DMS 273 treated with DMSO at 0.1 percent for 48 hours (cell line): ENCODE measurements at regions not wholly inside any gene's neighbourhood (a gene's known extent, or its start where the extent isn't known, plus 50 kb on each side); places are given as distances from the start of the nearest gene placed in this dataset.
"Not testable (repeated sequence)": the region's sequence is repeated elsewhere in the genome, so short reads cannot be mapped to it uniquely, and the experiment has no call there.

Experiments used
- DNase-seq: peaks from one replicate; lab custom pipeline; 2025; lab: John Stamatoyannopoulos, UW

GRCh38 chr14:31911160-31911559 is 165.9 kb upstream of the ARHGAP5 start:
- no peak for DNase-seq

GRCh38 chr14:31913370-31913769 is 163.7 kb upstream of the ARHGAP5 start:
- no peak for DNase-seq

- DNase-seq = not testable (repeated sequence)
These were observed 158.8 kb upstream of the ARHGAP5 start for GRCh38 chr14:31918289-31918688.

GRCh38 chr14:31920001-31920400 is 157.1 kb upstream of the ARHGAP5 start:
- DNase-seq = no peak

- DNase-seq = no peak
These were observed 156.0 kb upstream of the ARHGAP5 start for GRCh38 chr14:31920989-31921650.

- DNase-seq = peak; percentile 64
These were observed 155.4 kb upstream of the ARHGAP5 start for GRCh38 chr14:31921721-31922120.

- peak; percentile 43 for DNase-seq
These were observed 151.0 kb upstream of the ARHGAP5 start for GRCh38 chr14:31926123-31926522.

GRCh38 chr14:31926652-31927347 is 150.3 kb upstream of the ARHGAP5 start:
- DNase-seq = no peak

- no peak for DNase-seq
These were observed 149.7 kb upstream of the ARHGAP5 start for GRCh38 chr14:31927348-31927832.

GRCh38 chr14:31930070-31930469 is 147.0 kb upstream of the ARHGAP5 start:
- no peak for DNase-seq

- DNase-seq = no peak
These were observed 146.4 kb upstream of the ARHGAP5 start for GRCh38 chr14:31930493-31931240.

GRCh38 chr14:31932675-31933074 is 144.4 kb upstream of the ARHGAP5 start:
- DNase-seq = no peak

- no peak for DNase-seq
These were observed 143.4 kb upstream of the ARHGAP5 start for GRCh38 chr14:31933716-31934115.

- peak; percentile 54 for DNase-seq
These were observed 142.3 kb upstream of the ARHGAP5 start for GRCh38 chr14:31934767-31935266.

GRCh38 chr14:31935391-31935790 is 141.7 kb upstream of the ARHGAP5 start:
- no peak for DNase-seq

- no peak for DNase-seq
These were observed 141.0 kb upstream of the ARHGAP5 start for GRCh38 chr14:31936115-31936514.

- no peak for DNase-seq
These were observed 139.3 kb upstream of the ARHGAP5 start for GRCh38 chr14:31937730-31938346.

GRCh38 chr14:31939934-31940333 is 137.2 kb upstream of the ARHGAP5 start:
- DNase-seq = peak; percentile 36

- DNase-seq = no peak
These were observed 135.6 kb upstream of the ARHGAP5 start for GRCh38 chr14:31941487-31941886.

- no peak for DNase-seq
These were observed 134.8 kb upstream of the ARHGAP5 start for GRCh38 chr14:31942166-31942841.

GRCh38 chr14:31943217-31943799 is 133.8 kb upstream of the ARHGAP5 start:
- DNase-seq = peak; percentile 19
